ENCODE measurements at regions not wholly inside any gene's neighbourhood (a gene's known extent, or its start where the extent isn't known, plus 50 kb on each side); places are given as distances from the start of the nearest gene placed in this dataset.

DNA sequence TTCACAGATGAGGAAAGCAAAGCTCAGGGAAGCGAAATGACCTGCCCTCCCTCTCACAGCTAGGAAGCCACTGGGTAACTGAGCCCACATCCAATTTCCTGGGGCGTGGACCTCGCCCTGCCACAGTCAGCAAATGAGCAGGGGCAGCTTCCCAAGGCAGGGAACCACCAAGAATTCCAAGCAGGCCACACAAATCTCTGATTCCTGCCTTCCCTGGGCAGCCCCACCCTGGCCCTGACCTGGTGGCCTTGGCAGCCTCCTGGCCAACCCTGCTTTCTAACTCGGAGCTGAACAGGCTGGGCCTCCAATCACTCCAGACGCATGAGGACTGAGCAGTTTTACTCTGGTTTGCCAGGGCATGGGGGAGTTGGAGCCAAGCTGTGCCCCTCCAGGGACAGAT lies 203.7 kb upstream of the TLE3 start:
- TF ChIP-seq, protein P1, sequence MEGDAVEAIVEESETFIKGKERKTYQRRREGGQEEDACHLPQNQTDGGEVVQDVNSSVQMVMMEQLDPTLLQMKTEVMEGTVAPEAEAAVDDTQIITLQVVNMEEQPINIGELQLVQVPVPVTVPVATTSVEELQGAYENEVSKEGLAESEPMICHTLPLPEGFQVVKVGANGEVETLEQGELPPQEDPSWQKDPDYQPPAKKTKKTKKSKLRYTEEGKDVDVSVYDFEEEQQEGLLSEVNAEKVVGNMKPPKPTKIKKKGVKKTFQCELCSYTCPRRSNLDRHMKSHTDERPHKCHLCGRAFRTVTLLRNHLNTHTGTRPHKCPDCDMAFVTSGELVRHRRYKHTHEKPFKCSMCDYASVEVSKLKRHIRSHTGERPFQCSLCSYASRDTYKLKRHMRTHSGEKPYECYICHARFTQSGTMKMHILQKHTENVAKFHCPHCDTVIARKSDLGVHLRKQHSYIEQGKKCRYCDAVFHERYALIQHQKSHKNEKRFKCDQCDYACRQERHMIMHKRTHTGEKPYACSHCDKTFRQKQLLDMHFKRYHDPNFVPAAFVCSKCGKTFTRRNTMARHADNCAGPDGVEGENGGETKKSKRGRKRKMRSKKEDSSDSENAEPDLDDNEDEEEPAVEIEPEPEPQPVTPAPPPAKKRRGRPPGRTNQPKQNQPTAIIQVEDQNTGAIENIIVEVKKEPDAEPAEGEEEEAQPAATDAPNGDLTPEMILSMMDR (IDR thresholded peaks at IDR 0.05; ENCODE audit: low read depth, low read length): no peak
- TF ChIP-seq POLR2A (IDR thresholded peaks at IDR 0.05; ENCODE audit: extremely low read depth, insufficient read length): no peak
